ENCODE measurements at regions not wholly inside any gene's neighbourhood (a gene's known extent, or its start where the extent isn't known, plus 50 kb on each side); places are given as distances from the start of the nearest gene placed in this dataset.

DNA sequence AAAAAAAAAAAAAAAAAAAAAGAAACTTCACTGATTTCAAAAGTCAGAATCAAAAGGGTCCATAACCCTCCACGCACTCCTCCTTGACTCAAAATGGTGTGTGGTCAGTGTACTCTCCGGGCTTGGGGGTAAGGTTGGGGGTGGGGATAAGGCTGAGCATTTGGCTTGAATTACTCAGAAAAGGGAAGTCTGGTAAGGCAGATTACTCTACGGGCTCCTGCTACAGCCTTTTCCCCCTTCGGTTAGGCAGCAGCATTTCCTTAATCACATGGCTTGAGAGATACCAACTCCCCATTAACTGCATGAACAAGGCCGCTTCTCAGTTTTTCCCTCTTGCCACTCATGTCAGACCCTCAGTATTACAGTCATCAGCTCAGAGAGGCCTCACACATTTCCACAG, 135.4 kb upstream of the DUSP21 start:
- H3K79me2 ChIP-seq (ENCODE audit: low read length), result no peaks in the 10 kb centered on the region
- H3K27me3 ChIP-seq (ENCODE audit: low read length), result no peaks in the 10 kb centered on the region
- H2AFZ ChIP-seq (ENCODE audit: low read length), result no peak overlapping the region
- no peaks in the 10 kb centered on the region for H4K20me1 ChIP-seq (ENCODE audit: insufficient read depth, low read depth, low read length)
- H3K27ac ChIP-seq (ENCODE audit: low read length), result no peak overlapping the region
- H3K9me3 ChIP-seq (ENCODE audit: low read length), result no peaks in the 10 kb centered on the region
- no peak for DNase-seq
- H3K4me1 ChIP-seq (ENCODE audit: low read length), result no peaks in the 10 kb centered on the region
- peaks cover 5% of the 10 kb centered on the region; the same call in 1 of the 2 replicates for H3K9me2 ChIP-seq (replicated peaks; ENCODE audit: insufficient read depth, low read length)
- no peak overlapping the region for H3K4me2 ChIP-seq (ENCODE audit: low read depth, low read length, poor library complexity, severe bottlenecking)
- H3K4me3 ChIP-seq (ENCODE audit: low read length), result no peak overlapping the region
- no peak overlapping the region for H3K9ac ChIP-seq (ENCODE audit: low read length)
- H3K36me3 ChIP-seq (ENCODE audit: insufficient read depth, low read length), result no peaks in the 10 kb centered on the region

DNA sequence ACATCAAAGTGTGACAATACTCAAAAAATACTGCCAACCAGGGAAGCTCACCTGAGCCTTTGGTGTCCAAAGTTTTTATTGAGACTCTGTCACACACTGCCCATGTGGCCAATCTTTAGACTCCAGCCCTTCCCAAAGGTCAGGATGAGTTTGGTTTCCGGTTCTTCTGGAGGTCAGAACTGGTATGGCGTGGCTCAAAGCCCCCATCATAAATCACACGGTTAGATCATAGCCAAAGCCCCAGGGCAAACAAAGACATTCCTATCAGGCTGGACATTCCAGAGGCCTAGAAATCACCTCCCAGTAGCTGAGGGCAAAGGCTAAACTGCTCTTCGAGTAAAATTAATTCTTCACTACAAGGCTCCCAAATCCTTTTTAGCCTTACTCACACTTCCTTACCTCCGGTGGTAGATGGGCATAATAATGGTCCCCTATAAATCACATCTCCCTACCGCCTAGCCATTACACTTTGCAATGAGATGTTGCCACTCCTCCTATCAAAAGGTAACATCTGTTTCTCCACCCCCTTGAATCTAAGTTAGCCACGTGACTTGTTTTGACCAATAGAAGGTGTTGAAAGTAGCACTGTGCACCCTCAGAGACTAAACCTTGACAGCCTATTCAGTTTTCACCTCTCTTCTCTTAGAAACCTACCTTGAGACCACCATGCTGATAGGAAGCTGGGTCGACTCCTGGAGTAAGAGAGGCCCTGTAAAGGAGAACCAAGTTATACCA, 137.8 kb upstream of the DUSP21 start:
- Histone ChIP-seq H3K4me1 (ENCODE audit: low read length) (no peaks in the 10 kb centered on the region), H3K9me2 (replicated peaks; ENCODE audit: insufficient read depth, low read length) (no peaks in the 10 kb centered on the region), H3K9me3 (ENCODE audit: low read length) (no peaks in the 10 kb centered on the region), H3K4me3 (ENCODE audit: low read length) (no peak overlapping the region), H4K20me1 (ENCODE audit: insufficient read depth, low read depth, low read length) (no peaks in the 10 kb centered on the region), H3K4me2 (ENCODE audit: low read depth, low read length, poor library complexity, severe bottlenecking) (no peak overlapping the region), H3K27ac (ENCODE audit: low read length) (no peak overlapping the region), H3K79me2 (ENCODE audit: low read length) (no peaks in the 10 kb centered on the region), H3K36me3 (ENCODE audit: insufficient read depth, low read length) (no peaks in the 10 kb centered on the region), H2AFZ (ENCODE audit: low read length) (peak overlapping the region; percentile 62; the same call in 1 of the 2 replicates), H3K27me3 (ENCODE audit: low read length) (no peaks in the 10 kb centered on the region), H3K9ac (ENCODE audit: low read length) (no peak overlapping the region)
- DNase-seq, result peak; percentile 66

- Histone ChIP-seq H3K4me2 (ENCODE audit: low read depth, low read length, poor library complexity, severe bottlenecking) (no peak overlapping the region), H2AFZ (ENCODE audit: low read length) (no peak overlapping the region), H3K4me3 (ENCODE audit: low read length) (no peak overlapping the region), H3K27ac (ENCODE audit: low read length) (no peak overlapping the region), H3K9me2 (replicated peaks; ENCODE audit: insufficient read depth, low read length) (no peaks in the 10 kb centered on the region), H3K27me3 (ENCODE audit: low read length) (no peaks in the 10 kb centered on the region), H3K36me3 (ENCODE audit: insufficient read depth, low read length) (no peaks in the 10 kb centered on the region), H3K9me3 (ENCODE audit: low read length) (no peaks in the 10 kb centered on the region), H3K4me1 (ENCODE audit: low read length) (no peaks in the 10 kb centered on the region), H3K9ac (ENCODE audit: low read length) (no peak overlapping the region), H4K20me1 (ENCODE audit: insufficient read depth, low read depth, low read length) (no peaks in the 10 kb centered on the region), H3K79me2 (ENCODE audit: low read length) (no peaks in the 10 kb centered on the region)
- no peak for DNase-seq
Observed at GRCh38 chrX:44698357-44698756, 145.5 kb upstream of the DUSP21 start.

DNA sequence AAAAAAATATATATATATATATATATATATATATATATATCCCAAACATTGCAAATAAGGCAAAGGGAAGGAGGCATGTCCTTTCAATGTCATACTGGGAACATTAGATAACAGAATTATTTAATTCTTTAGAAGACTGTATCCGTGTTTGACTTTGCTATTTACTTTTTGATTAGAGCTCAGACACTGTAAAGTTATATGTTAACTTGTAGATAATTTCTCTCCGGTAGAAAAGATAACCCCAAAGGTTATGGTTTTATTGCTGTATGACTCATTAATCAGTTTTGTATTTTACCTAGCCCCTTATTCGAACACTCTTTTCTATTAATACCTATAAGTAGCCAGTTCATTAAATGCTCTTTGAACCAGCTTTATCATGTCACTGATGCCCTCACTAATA, 150.6 kb upstream of the DUSP21 start:
- no peaks in the 10 kb centered on the region for H3K36me3 ChIP-seq (ENCODE audit: insufficient read depth, low read length)
- H4K20me1 ChIP-seq (ENCODE audit: insufficient read depth, low read depth, low read length), result no peaks in the 10 kb centered on the region
- no peak for DNase-seq
- no peak overlapping the region for H2AFZ ChIP-seq (ENCODE audit: low read length)
- no peak overlapping the region for H3K4me3 ChIP-seq (ENCODE audit: low read length)
- no peaks in the 10 kb centered on the region for H3K9me2 ChIP-seq (replicated peaks; ENCODE audit: insufficient read depth, low read length)
- no peaks in the 10 kb centered on the region for H3K4me1 ChIP-seq (ENCODE audit: low read length)
- H3K9ac ChIP-seq (ENCODE audit: low read length), result no peak overlapping the region
- H3K9me3 ChIP-seq (ENCODE audit: low read length), result no peaks in the 10 kb centered on the region
- H3K4me2 ChIP-seq (ENCODE audit: low read depth, low read length, poor library complexity, severe bottlenecking), result no peak overlapping the region
- no peaks in the 10 kb centered on the region for H3K27me3 ChIP-seq (ENCODE audit: low read length)
- H3K27ac ChIP-seq (ENCODE audit: low read length), result no peak overlapping the region
- H3K79me2 ChIP-seq (ENCODE audit: low read length), result no peaks in the 10 kb centered on the region

DNA sequence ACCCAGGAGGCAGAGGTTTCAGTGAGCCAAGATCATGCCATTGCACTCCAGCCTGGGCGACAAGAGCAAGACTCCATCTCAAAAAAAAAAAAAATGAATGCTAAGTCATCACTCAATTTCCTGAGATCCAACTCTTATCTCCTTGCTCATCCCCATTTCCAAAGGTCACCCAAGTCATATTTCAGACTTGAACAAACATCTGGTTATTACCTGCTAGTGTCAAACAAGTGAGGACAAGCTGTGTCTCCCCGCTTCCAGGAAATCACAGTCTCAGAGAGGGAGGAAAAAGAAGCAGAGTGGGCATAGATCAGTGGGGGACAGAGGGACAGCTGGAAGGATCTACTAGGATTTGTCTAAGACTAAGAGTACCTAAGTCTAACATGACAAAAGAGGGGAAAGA, 147.5 kb upstream of the FUNDC1 start:
- no peak for DNase-seq
- Histone ChIP-seq H3K9me3 (ENCODE audit: low read length) (no peaks in the 10 kb centered on the region), H3K9ac (ENCODE audit: low read length) (no peak overlapping the region), H3K9me2 (replicated peaks; ENCODE audit: insufficient read depth, low read length) (no peaks in the 10 kb centered on the region), H2AFZ (ENCODE audit: low read length) (no peak overlapping the region), H3K79me2 (ENCODE audit: low read length) (no peaks in the 10 kb centered on the region), H3K4me2 (ENCODE audit: low read depth, low read length, poor library complexity, severe bottlenecking) (no peak overlapping the region), H3K4me1 (ENCODE audit: low read length) (no peaks in the 10 kb centered on the region), H4K20me1 (ENCODE audit: insufficient read depth, low read depth, low read length) (no peaks in the 10 kb centered on the region), H3K27ac (ENCODE audit: low read length) (no peak overlapping the region), H3K4me3 (ENCODE audit: low read length) (no peak overlapping the region), H3K36me3 (ENCODE audit: insufficient read depth, low read length) (no peaks in the 10 kb centered on the region), H3K27me3 (ENCODE audit: low read length) (no peaks in the 10 kb centered on the region)

- Histone ChIP-seq H3K4me3 (ENCODE audit: low read length) (no peak overlapping the region), H3K9ac (ENCODE audit: low read length) (no peak overlapping the region), H3K4me2 (ENCODE audit: low read depth, low read length, poor library complexity, severe bottlenecking) (no peak overlapping the region), H3K36me3 (ENCODE audit: insufficient read depth, low read length) (no peaks in the 10 kb centered on the region), H3K4me1 (ENCODE audit: low read length) (no peaks in the 10 kb centered on the region), H2AFZ (ENCODE audit: low read length) (no peak overlapping the region), H3K27me3 (ENCODE audit: low read length) (no peaks in the 10 kb centered on the region), H4K20me1 (ENCODE audit: insufficient read depth, low read depth, low read length) (no peaks in the 10 kb centered on the region), H3K9me2 (replicated peaks; ENCODE audit: insufficient read depth, low read length) (no peaks in the 10 kb centered on the region), H3K27ac (ENCODE audit: low read length) (no peak overlapping the region), H3K9me3 (ENCODE audit: low read length) (no peaks in the 10 kb centered on the region), H3K79me2 (ENCODE audit: low read length) (no peaks in the 10 kb centered on the region)
- DNase-seq, result no peak
Observed at GRCh38 chrX:44675362-44676024, 132.8 kb upstream of the FUNDC1 start.

- Histone ChIP-seq H3K4me3 (ENCODE audit: low read length) (no peak overlapping the region), H3K27me3 (ENCODE audit: low read length) (no peaks in the 10 kb centered on the region), H3K27ac (ENCODE audit: low read length) (no peak overlapping the region), H2AFZ (ENCODE audit: low read length) (no peak overlapping the region), H3K4me2 (ENCODE audit: low read depth, low read length, poor library complexity, severe bottlenecking) (no peak overlapping the region), H3K9me2 (replicated peaks; ENCODE audit: insufficient read depth, low read length) (no peaks in the 10 kb centered on the region), H3K36me3 (ENCODE audit: insufficient read depth, low read length) (no peaks in the 10 kb centered on the region), H3K9me3 (ENCODE audit: low read length) (no peaks in the 10 kb centered on the region), H3K79me2 (ENCODE audit: low read length) (no peaks in the 10 kb centered on the region), H3K9ac (ENCODE audit: low read length) (no peak overlapping the region), H4K20me1 (ENCODE audit: insufficient read depth, low read depth, low read length) (no peaks in the 10 kb centered on the region), H3K4me1 (ENCODE audit: low read length) (no peaks in the 10 kb centered on the region)
- no peak for DNase-seq
Observed at GRCh38 chrX:44674906-44675305, 132.2 kb upstream of the FUNDC1 start.

GRCh38 chrX:44669626-44670025, 127.0 kb upstream of the FUNDC1 start:
- H3K79me2 ChIP-seq (ENCODE audit: low read length), result no peaks in the 10 kb centered on the region
- no peak overlapping the region for H3K27ac ChIP-seq (ENCODE audit: low read length)

More at GRCh38 chrX:44669626-44670025, 127.0 kb upstream of the FUNDC1 start:
- Histone ChIP-seq H3K9ac (ENCODE audit: low read length) (no peak overlapping the region), H3K27me3 (ENCODE audit: low read length) (no peaks in the 10 kb centered on the region), H3K4me1 (ENCODE audit: low read length) (no peaks in the 10 kb centered on the region), H3K9me3 (ENCODE audit: low read length) (no peaks in the 10 kb centered on the region), H3K36me3 (ENCODE audit: insufficient read depth, low read length) (no peaks in the 10 kb centered on the region), H4K20me1 (ENCODE audit: insufficient read depth, low read depth, low read length) (no peaks in the 10 kb centered on the region), H3K4me2 (ENCODE audit: low read depth, low read length, poor library complexity, severe bottlenecking) (no peak overlapping the region), H3K4me3 (ENCODE audit: low read length) (no peak overlapping the region), H3K9me2 (replicated peaks; ENCODE audit: insufficient read depth, low read length) (no peaks in the 10 kb centered on the region), H2AFZ (ENCODE audit: low read length) (no peak overlapping the region)
- DNase-seq, result no peak

Measured in Karpas-422 (cell line).